GM13977 (cell line): ENCODE measurements at regions not wholly inside any gene's neighbourhood (a gene's known extent, or its start where the extent isn't known, plus 50 kb on each side); places are given as distances from the start of the nearest gene placed in this dataset.
"Not testable (repeated sequence)": the region's sequence is repeated elsewhere in the genome, so short reads cannot be mapped to it uniquely, and the experiment has no call there.

Experiments
- DNase-seq: peaks from one replicate; pipeline ENCODE4 v3.0.0; 2012; ENCODE audit warnings: low spot score
- in situ Hi-C: fragments of 300-500 bp; cut with MboI; formaldehyde crosslinking; loops from one replicate; pipeline ENCODE4 v1.12.0; 2022; ENCODE audit warnings: low sequenced_read_pairs, low pct_unique_long_range_greater_than_20kb, mixed read lengths, inconsistent platforms; ENCODE audit not compliant: unreplicated experiment
- TF ChIP-seq, protein P1 (sequence below): IDR thresholded peaks from 2 replicates; pipeline ENCODE4 v1.5.1; 2012; ENCODE audit warnings: mild to moderate bottlenecking, control low read depth; ENCODE audit not compliant: insufficient read depth; ENCODE audit errors: extremely low read depth, missing control alignments

DNA sequence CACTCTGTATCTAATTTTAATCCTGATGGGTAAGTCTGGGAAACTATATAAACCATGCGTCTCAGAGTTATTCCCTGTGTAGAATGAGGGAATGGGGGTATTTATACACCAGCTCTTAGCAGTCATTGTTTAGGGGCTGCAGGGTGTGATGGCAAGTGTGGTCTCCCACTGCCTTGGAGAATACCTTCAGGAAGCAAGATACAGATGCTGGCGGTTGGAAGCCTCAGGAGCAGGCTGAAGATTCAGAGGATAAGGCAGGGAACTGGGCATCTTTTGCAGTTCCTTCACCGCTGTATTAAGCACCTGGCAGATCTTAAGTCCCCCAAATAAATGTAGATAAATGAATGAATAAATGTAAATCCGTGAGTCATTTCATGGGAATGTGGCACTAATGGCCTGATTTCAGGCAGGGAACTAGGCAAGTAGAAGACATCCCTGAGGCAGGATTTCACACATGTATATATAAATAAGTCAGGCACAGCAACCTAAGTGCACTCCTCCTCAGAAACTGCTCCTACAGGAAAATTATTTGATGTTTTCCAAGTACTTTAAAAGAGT, 209.2 kb upstream of the GADL1 start:
- in situ Hi-C loops, result no loop called here
- TF ChIP-seq, protein P1, sequence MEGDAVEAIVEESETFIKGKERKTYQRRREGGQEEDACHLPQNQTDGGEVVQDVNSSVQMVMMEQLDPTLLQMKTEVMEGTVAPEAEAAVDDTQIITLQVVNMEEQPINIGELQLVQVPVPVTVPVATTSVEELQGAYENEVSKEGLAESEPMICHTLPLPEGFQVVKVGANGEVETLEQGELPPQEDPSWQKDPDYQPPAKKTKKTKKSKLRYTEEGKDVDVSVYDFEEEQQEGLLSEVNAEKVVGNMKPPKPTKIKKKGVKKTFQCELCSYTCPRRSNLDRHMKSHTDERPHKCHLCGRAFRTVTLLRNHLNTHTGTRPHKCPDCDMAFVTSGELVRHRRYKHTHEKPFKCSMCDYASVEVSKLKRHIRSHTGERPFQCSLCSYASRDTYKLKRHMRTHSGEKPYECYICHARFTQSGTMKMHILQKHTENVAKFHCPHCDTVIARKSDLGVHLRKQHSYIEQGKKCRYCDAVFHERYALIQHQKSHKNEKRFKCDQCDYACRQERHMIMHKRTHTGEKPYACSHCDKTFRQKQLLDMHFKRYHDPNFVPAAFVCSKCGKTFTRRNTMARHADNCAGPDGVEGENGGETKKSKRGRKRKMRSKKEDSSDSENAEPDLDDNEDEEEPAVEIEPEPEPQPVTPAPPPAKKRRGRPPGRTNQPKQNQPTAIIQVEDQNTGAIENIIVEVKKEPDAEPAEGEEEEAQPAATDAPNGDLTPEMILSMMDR, result no peak
- no peak for DNase-seq

DNA sequence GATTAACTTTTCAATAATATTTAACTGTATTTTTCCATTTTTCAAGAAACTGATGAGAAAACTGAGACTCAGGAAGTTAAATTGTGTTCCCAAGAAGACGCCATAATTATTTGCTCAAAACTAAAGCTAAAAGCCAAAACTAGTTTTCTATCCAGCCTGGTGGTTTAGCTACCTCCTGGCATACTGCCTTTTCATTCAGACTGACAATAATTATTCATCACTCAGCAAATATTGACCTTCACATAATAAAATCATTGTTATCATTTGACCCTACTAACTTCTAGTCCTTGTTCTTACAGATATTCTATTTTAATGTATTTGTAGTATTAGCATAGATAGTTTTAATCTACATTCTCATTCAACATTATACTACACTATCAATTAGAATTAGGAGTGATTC, 210.6 kb upstream of the GADL1 start:
- TF ChIP-seq, protein P1, result no peak
- in situ Hi-C loops, result no loop called here
- DNase-seq, result no peak

DNA sequence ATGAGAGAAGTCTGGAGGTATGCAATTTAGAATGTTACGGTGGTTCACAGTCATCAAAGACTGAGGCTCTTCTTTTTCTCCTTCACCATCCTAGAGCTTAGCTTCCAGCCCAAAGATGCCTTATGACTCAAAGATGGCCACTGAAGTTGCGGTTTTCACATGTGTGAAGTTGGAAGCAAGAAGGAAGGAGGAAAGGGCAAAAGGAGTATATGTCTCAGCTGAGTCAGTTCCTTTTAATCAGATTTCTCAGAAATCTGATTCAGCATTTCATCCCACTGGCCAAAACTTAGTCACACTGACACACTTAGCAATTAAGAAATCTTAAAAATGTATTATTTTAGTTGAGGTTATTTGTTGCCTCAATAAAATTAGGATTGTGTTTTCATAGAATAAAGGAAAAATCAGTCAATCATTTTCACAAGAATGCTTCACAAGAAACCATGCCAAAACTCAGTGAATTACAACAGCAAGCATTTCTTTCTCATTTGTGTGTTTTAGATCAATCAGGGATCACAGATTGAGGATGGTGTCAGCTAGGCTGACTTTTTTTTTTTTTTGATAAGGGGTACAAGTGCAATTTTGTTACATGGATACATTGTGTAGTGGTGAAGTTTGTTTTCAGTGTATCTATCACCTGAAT, 211.1 kb upstream of the GADL1 start:
- DNase-seq, result no peak
- in situ Hi-C loops, result no loop called here
- TF ChIP-seq, protein P1, result no peak

DNA sequence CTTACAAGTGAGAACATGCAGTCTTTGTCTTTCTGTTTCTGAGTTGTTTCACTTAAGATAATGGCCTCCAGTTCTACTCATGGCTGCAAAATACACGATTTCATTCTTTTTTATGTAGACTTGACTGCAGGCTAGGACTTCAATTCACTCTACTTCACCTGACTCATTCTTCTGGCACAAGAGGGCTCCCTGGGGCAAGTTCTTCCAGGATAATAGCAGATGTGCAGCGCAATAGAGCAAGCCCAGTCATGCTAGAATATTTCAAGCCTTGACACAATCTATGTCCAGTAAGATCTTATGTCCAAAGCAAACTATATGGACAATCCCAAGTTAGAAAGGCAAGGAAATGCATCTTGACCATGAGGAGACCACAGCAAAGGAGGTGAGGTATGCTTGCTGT, 211.7 kb upstream of the GADL1 start:
- in situ Hi-C loops, result no loop called here
- TF ChIP-seq, protein P1, result no peak
- DNase-seq, result no peak

DNA sequence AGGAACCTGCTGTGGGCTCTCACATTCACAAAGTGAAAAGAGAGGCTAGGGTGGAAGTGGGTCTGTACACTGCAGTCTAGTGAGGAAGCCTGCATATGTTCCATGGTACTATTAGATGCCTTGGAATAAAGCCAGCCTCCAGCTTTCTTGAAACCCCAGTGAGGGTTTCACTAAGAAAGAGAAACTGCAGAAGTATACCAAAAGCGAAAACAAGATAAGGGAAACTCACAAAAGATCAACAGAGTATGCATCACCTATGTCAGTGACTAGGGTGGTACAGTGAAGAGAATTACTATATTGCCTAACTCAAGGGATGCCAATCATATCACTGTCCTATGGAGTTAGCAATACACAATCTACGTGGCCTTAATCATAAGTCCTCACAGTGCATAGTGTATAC, 212.5 kb upstream of the GADL1 start:
- peak; percentile 13 for DNase-seq
- TF ChIP-seq, protein P1, result no peak
- in situ Hi-C loops, result no loop called here

DNA sequence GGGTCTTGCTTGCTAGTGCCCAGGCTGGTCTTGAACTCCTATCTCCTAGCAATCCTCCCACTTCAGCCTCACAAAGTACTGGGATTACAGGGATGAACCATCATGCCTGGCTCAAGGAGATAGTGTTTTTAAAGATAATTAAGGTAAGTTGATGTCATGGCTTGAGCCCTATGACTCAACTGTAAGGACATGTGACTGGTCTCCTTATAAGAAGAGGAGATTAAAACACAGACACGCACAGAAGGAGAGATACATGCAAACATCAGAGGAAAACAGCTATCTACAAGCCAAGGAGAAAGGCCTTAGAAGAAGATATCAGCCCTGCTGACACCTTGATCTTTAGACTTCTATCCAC, 220.4 kb upstream of the GADL1 start:
- in situ Hi-C loops, result no loop called here
- TF ChIP-seq, protein P1, result no peak
- DNase-seq, result no peak

DNA sequence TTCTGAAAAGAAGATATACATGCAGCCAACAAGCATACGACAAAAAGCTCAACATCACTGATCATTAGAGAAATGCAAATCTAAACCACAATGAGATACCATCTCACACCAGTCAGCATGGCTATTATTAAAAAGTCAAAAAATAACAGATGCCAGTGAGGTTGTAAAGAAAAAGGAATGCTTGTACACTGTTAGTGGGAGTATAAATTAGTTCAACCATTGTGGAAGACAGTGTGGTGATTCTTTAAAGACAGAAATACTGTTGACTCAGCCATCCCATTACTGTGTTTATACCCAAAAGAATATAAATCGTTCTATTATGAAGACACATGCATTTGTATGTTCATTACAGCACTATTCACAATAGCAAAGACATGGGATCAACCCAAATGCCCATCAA, 221.1 kb upstream of the GADL1 start:
- DNase-seq, in situ Hi-C loops: not testable (repeated sequence)
